SK-N-SH treated with all-trans-retinoic acid at 6 μM for 48 hours (cell line): ENCODE measurements at regions not wholly inside any gene's neighbourhood (a gene's known extent, or its start where the extent isn't known, plus 50 kb on each side); places are given as distances from the start of the nearest gene placed in this dataset.

Experiments used
- ATAC-seq: fragments of 200-7000 bp; cut with Tn5 transposase; 3 replicates; pipeline ENCODE4 v1.9.1; 2020; ENCODE audit warnings: mild to moderate bottlenecking, moderate library complexity
- BACH2 ChIP-seq: fragments of 250-450 bp; sonication (Bioruptor Pico); IDR thresholded peaks from 2 replicates; pipeline ENCODE4 v1.9.0; 2021; ENCODE audit warnings: mild to moderate bottlenecking, borderline replicate concordance
- CREB5 ChIP-seq: fragments of 250-450 bp; sonication (Bioruptor Pico); IDR thresholded peaks from 2 replicates; pipeline ENCODE4 v1.5.1; 2020; ENCODE audit warnings: low read depth, mild to moderate bottlenecking, moderate library complexity
- CSDC2 ChIP-seq: fragments of 250-450 bp; sonication (Bioruptor Pico); IDR thresholded peaks from 2 replicates; pipeline ENCODE4 v1.5.0; 2020; ENCODE audit warnings: mild to moderate bottlenecking, moderate library complexity
- ESRRG ChIP-seq: fragments of 250-450 bp; sonication (Bioruptor Pico); IDR thresholded peaks from 2 replicates; pipeline ENCODE4 v1.6.1; 2021; ENCODE audit warnings: mild to moderate bottlenecking
- GLIS3 ChIP-seq: fragments of 250-450 bp; sonication (Bioruptor Pico); IDR thresholded peaks from 2 replicates; pipeline ENCODE4 v1.5.0; 2020; ENCODE audit warnings: mild to moderate bottlenecking, moderate library complexity
- ISL1 ChIP-seq: fragments of 250-450 bp; sonication (Bioruptor Pico); IDR thresholded peaks from 2 replicates; pipeline ENCODE4 v2.1.2; 2022; ENCODE audit warnings: mild to moderate bottlenecking, moderate library complexity
- OSR1 ChIP-seq: fragments of 250-450 bp; sonication (Bioruptor Pico); IDR thresholded peaks from 2 replicates; pipeline ENCODE4 v1.8.0; 2022; ENCODE audit warnings: moderate library complexity, mild to moderate bottlenecking, inconsistent platforms
- PATZ1 ChIP-seq: fragments of 250-450 bp; sonication (Bioruptor Pico); IDR thresholded peaks from 2 replicates; pipeline ENCODE4 v1.8.0; 2020; ENCODE audit warnings: mild to moderate bottlenecking, moderate library complexity, borderline replicate concordance
- PPARA ChIP-seq: fragments of 250-450 bp; sonication (Bioruptor Pico); IDR thresholded peaks from 2 replicates; pipeline ENCODE4 v1.5.0; 2020; ENCODE audit warnings: mild to moderate bottlenecking, borderline replicate concordance
- RARB ChIP-seq: fragments of 250-450 bp; sonication (Bioruptor Pico); IDR thresholded peaks from 2 replicates; pipeline ENCODE4 v1.8.0; 2021; ENCODE audit warnings: mild to moderate bottlenecking, moderate library complexity
- SNAI2 ChIP-seq: fragments of 250-450 bp; sonication (Bioruptor Pico); IDR thresholded peaks from 2 replicates; pipeline ENCODE4 v1.5.0; 2020; ENCODE audit warnings: mild to moderate bottlenecking, moderate library complexity
- TSHZ2 ChIP-seq: fragments of 250-450 bp; sonication (Bioruptor Pico); IDR thresholded peaks from 2 replicates; pipeline ENCODE4 v1.5.0; 2020; ENCODE audit warnings: mild to moderate bottlenecking, moderate library complexity
- ZC3H10 ChIP-seq: fragments of 250-450 bp; sonication (Bioruptor Pico); IDR thresholded peaks from 2 replicates; pipeline ENCODE4 v1.5.1; 2021; ENCODE audit warnings: mild to moderate bottlenecking, moderate library complexity
- ZFP30 ChIP-seq: fragments of 450-650 bp; formaldehyde crosslinking; IDR thresholded peaks from 2 replicates; pipeline ENCODE4 v1.5.0; 2022; ENCODE audit warnings: mild to moderate bottlenecking, moderate library complexity
- ZNF565 ChIP-seq: fragments of 450-650 bp; formaldehyde crosslinking; conservative IDR thresholded peaks from 2 replicates; pipeline ENCODE4 v1.5.0; 2020; ENCODE audit warnings: low read depth, mild to moderate bottlenecking, moderate library complexity
- ZNF70 ChIP-seq: fragments of 450-650 bp; formaldehyde crosslinking; IDR thresholded peaks from 2 replicates; pipeline ENCODE4 v1.5.0; 2020; ENCODE audit warnings: mild to moderate bottlenecking, moderate library complexity
- TF ChIP-seq, protein P1 (sequence below): fragments of 250-450 bp; sonication (Bioruptor Pico); IDR thresholded peaks from 2 replicates; pipeline ENCODE4 v1.5.1; 2021; ENCODE audit warnings: mild to moderate bottlenecking, moderate library complexity
- TF ChIP-seq, protein P2 (sequence below): fragments of 250-450 bp; sonication (Bioruptor Pico); IDR thresholded peaks from 2 replicates; pipeline ENCODE4 v1.8.0; 2021; ENCODE audit warnings: low read depth, mild to moderate bottlenecking, moderate library complexity, borderline replicate concordance

DNA sequence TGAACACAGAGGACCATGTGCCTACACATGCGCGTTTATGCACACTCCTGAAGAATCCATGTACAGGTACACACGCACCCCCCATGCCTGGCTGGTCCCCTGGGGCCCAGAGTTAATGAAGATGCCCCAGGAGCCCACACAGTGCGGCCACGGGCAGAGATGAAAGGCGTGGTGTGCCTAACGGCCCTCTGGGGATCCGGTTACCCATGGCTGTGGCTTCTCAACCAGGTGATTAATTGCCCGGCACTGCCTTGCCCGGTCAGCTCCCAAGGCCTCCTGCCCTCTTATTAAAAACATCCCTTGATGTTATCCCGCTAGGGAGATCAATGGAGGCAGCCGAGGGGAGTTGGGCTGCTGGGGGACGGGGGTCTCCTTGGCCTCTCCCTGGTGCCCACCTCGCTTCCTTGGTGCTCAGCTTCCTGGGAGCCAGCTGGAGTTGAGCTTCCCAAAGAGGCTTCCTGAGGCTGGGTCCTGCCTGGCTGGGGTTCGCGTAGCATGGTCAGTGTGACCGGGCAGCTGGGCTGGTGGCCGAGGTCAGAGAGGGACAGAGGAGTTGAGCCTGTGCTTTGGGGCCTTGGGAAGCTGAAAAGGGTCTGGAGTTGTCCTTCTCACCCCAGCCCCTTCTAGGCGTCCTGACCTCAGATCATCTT is 75.0 kb upstream of the WNT4 start:
- no peak for ATAC-seq
- TF ChIP-seq TSHZ2 (CRISPR knock-in tag) (no peak), RARB (CRISPR knock-in tag) (no peak), OSR1 (CRISPR knock-in tag) (no peak), ZNF565 (CRISPR knock-in tag) (no peak), GLIS3 (CRISPR knock-in tag) (no peak), ZNF70 (CRISPR knock-in tag) (no peak), CREB5 (CRISPR knock-in tag) (no peak), ESRRG (CRISPR knock-in tag) (no peak), PPARA (CRISPR knock-in tag) (no peak), CSDC2 (CRISPR knock-in tag) (no peak), ISL1 (CRISPR knock-in tag) (no peak), SNAI2 (CRISPR knock-in tag) (no peak), ZC3H10 (CRISPR knock-in tag) (no peak), BACH2 (CRISPR knock-in tag) (no peak), ZFP30 (CRISPR knock-in tag) (no peak), PATZ1 (no peak)
- TF ChIP-seq, protein P1, sequence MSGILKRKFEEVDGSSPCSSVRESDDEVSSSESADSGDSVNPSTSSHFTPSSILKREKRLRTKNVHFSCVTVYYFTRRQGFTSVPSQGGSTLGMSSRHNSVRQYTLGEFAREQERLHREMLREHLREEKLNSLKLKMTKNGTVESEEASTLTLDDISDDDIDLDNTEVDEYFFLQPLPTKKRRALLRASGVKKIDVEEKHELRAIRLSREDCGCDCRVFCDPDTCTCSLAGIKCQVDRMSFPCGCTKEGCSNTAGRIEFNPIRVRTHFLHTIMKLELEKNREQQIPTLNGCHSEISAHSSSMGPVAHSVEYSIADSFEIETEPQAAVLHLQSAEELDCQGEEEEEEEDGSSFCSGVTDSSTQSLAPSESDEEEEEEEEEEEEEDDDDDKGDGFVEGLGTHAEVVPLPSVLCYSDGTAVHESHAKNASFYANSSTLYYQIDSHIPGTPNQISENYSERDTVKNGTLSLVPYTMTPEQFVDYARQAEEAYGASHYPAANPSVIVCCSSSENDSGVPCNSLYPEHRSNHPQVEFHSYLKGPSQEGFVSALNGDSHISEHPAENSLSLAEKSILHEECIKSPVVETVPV (CRISPR knock-in tag): no peak
- TF ChIP-seq, protein P2, sequence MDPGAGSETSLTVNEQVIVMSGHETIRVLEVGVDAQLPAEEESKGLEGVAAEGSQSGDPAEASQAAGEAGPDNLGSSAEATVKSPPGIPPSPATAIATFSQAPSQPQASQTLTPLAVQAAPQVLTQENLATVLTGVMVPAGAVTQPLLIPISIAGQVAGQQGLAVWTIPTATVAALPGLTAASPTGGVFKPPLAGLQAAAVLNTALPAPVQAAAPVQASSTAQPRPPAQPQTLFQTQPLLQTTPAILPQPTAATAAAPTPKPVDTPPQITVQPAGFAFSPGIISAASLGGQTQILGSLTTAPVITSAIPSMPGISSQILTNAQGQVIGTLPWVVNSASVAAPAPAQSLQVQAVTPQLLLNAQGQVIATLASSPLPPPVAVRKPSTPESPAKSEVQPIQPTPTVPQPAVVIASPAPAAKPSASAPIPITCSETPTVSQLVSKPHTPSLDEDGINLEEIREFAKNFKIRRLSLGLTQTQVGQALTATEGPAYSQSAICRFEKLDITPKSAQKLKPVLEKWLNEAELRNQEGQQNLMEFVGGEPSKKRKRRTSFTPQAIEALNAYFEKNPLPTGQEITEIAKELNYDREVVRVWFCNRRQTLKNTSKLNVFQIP (CRISPR knock-in tag): no peak

- no peak for ATAC-seq
- TF ChIP-seq ZC3H10 (CRISPR knock-in tag): no peak
- no peak for TF ChIP-seq PATZ1
Measured at GRCh38 chr1:22218618-22219250, 75.8 kb upstream of the WNT4 start.
